ENCODE measurements at regions not wholly inside any gene's neighbourhood (a gene's known extent, or its start where the extent isn't known, plus 50 kb on each side); places are given as distances from the start of the nearest gene placed in this dataset.

DNA sequence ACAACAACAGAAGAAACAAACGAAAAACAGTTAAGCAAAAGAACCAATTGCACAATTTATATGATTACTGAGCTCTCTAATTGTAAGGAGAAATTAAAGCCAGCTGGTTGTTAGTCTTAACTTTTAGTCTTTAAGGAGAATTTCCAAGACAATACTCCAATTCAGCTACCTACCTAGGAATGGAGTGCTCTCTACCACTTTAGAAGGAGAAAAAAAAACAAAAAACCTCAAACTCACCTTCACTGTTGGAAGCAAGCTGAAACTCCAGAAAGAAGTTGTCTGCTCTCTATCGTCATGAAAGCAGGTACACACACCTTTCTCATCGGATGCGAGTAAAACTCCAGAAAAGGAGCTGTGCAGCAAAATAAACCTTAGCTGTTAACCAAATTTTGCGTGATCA, 86.1 kb upstream of the NPY2R start:
- H3K4me1 ChIP-seq (ENCODE audit: control insufficient read depth in 1 of 2, insufficient read depth in 2 of 2, low read length in 2 of 2), result no peaks in the 10 kb centered on the region
- no peak overlapping the region for H3K4me3 ChIP-seq (replicated peaks in 1 of 2; ENCODE audit: low read depth in 1 of 2, low read length in 2 of 2)
- no peaks in the 10 kb centered on the region for H3K27me3 ChIP-seq (ENCODE audit: insufficient read depth, low read length)
- H3K4me2 ChIP-seq (ENCODE audit: low read length), result no peak overlapping the region
- no peaks in the 10 kb centered on the region; the same call in 1 of the 2 replicates for H3K9me2 ChIP-seq (ENCODE audit: insufficient read depth)
- no TSS peak for BruUV-seq (replicated peaks)
- H3K27ac ChIP-seq (ENCODE audit: low read depth, low read length), result no peak overlapping the region
- ChIA-PET POLR2A (no interaction called here), CTCF (no interaction called here), RAD21 (ENCODE audit: low non-redundant PET in 1 of 2, low total read pairs in 2 of 2, uncharacterized antibody in 2 of 2, unreplicated experiment in 2 of 2) (no interaction called here)
- H2AFZ ChIP-seq (ENCODE audit: low read depth, low read length, poor library complexity, severe bottlenecking), result no peak overlapping the region
- DNase-seq (ENCODE audit: low read depth, low spot score), result no peak
- no peaks in the 10 kb centered on the region for H3K9me3 ChIP-seq (ENCODE audit: control insufficient read depth in 1 of 2, insufficient read depth in 1 of 2, low read depth in 1 of 2, low read length in 2 of 2)
- no peaks in the 10 kb centered on the region for H3K36me3 ChIP-seq (ENCODE audit: control insufficient read depth in 1 of 2, insufficient read depth in 2 of 2, low read length in 2 of 2)
- no peaks in the 10 kb centered on the region for H4K20me1 ChIP-seq (ENCODE audit: insufficient read depth)
- H3K79me2 ChIP-seq (ENCODE audit: insufficient read depth, low read length), result no peaks in the 10 kb centered on the region
- intact Hi-C loops (cut with micrococcal nuclease), result no loop called here
- TF ChIP-seq, protein P1, sequence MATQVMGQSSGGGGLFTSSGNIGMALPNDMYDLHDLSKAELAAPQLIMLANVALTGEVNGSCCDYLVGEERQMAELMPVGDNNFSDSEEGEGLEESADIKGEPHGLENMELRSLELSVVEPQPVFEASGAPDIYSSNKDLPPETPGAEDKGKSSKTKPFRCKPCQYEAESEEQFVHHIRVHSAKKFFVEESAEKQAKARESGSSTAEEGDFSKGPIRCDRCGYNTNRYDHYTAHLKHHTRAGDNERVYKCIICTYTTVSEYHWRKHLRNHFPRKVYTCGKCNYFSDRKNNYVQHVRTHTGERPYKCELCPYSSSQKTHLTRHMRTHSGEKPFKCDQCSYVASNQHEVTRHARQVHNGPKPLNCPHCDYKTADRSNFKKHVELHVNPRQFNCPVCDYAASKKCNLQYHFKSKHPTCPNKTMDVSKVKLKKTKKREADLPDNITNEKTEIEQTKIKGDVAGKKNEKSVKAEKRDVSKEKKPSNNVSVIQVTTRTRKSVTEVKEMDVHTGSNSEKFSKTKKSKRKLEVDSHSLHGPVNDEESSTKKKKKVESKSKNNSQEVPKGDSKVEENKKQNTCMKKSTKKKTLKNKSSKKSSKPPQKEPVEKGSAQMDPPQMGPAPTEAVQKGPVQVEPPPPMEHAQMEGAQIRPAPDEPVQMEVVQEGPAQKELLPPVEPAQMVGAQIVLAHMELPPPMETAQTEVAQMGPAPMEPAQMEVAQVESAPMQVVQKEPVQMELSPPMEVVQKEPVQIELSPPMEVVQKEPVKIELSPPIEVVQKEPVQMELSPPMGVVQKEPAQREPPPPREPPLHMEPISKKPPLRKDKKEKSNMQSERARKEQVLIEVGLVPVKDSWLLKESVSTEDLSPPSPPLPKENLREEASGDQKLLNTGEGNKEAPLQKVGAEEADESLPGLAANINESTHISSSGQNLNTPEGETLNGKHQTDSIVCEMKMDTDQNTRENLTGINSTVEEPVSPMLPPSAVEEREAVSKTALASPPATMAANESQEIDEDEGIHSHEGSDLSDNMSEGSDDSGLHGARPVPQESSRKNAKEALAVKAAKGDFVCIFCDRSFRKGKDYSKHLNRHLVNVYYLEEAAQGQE (IDR thresholded peaks at IDR 0.05; ENCODE audit: low read depth), result no peak
- TF ChIP-seq TCF7L2 (IDR thresholded peaks at IDR 0.05; ENCODE audit: borderline replicate concordance, extremely low read depth, insufficient read depth, insufficient read length) (no peak), CEBPB (IDR thresholded peaks at IDR 0.05; ENCODE audit: low read depth) (no peak), JUND (IDR thresholded peaks at IDR 0.05) (no peak), EZH2 (IDR thresholded peaks at IDR 0.05) (no peak), SIN3A (IDR thresholded peaks at IDR 0.05; ENCODE audit: low read depth) (no peak), SP1 (IDR thresholded peaks at IDR 0.05; ENCODE audit: low read depth) (no peak), POLR2A (IDR thresholded peaks at IDR 0.05; ENCODE audit: borderline replicate concordance, extremely low read depth, insufficient read depth, insufficient read length) (no peak), POLR2AphosphoS5 (IDR thresholded peaks at IDR 0.05; ENCODE audit: low read depth, low read length) (no peak), FOSL1 (IDR thresholded peaks at IDR 0.05; ENCODE audit: low read depth) (no peak), ZFX (IDR thresholded peaks at IDR 0.05) (no peak), YY1 (IDR thresholded peaks at IDR 0.05; ENCODE audit: extremely low read depth, insufficient replicate concordance, low read depth, low read length) (no peak)
- TF ChIP-seq, protein P2, sequence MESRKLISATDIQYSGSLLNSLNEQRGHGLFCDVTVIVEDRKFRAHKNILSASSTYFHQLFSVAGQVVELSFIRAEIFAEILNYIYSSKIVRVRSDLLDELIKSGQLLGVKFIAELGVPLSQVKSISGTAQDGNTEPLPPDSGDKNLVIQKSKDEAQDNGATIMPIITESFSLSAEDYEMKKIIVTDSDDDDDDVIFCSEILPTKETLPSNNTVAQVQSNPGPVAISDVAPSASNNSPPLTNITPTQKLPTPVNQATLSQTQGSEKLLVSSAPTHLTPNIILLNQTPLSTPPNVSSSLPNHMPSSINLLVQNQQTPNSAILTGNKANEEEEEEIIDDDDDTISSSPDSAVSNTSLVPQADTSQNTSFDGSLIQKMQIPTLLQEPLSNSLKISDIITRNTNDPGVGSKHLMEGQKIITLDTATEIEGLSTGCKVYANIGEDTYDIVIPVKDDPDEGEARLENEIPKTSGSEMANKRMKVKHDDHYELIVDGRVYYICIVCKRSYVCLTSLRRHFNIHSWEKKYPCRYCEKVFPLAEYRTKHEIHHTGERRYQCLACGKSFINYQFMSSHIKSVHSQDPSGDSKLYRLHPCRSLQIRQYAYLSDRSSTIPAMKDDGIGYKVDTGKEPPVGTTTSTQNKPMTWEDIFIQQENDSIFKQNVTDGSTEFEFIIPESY (IDR thresholded peaks at IDR 0.05; ENCODE audit: extremely low read depth, insufficient replicate concordance, low read length), result no peak
- TF ChIP-seq, protein P3, sequence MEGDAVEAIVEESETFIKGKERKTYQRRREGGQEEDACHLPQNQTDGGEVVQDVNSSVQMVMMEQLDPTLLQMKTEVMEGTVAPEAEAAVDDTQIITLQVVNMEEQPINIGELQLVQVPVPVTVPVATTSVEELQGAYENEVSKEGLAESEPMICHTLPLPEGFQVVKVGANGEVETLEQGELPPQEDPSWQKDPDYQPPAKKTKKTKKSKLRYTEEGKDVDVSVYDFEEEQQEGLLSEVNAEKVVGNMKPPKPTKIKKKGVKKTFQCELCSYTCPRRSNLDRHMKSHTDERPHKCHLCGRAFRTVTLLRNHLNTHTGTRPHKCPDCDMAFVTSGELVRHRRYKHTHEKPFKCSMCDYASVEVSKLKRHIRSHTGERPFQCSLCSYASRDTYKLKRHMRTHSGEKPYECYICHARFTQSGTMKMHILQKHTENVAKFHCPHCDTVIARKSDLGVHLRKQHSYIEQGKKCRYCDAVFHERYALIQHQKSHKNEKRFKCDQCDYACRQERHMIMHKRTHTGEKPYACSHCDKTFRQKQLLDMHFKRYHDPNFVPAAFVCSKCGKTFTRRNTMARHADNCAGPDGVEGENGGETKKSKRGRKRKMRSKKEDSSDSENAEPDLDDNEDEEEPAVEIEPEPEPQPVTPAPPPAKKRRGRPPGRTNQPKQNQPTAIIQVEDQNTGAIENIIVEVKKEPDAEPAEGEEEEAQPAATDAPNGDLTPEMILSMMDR (IDR thresholded peaks at IDR 0.05 in 2 of 3, conservative IDR thresholded peaks at IDR 0.05 in 1 of 3; ENCODE audit: borderline replicate concordance in 1 of 3, insufficient read depth in 1 of 3, low read depth in 2 of 3, low read length in 2 of 3), result no peak
- no peak for ATAC-seq
- H3K9ac ChIP-seq (ENCODE audit: low read length), result no peak overlapping the region

Data from HCT116 (cell line).